ENCODE measurements at regions not wholly inside any gene's neighbourhood (a gene's known extent, or its start where the extent isn't known, plus 50 kb on each side); places are given as distances from the start of the nearest gene placed in this dataset.
"Not testable (repeated sequence)": the region's sequence is repeated elsewhere in the genome, so short reads cannot be mapped to it uniquely, and the experiment has no call there.

- not testable (repeated sequence) for TF ChIP-seq CTCF, POLR2AphosphoS5 (IDR thresholded peaks at IDR 0.05)
Observed at GRCh38 chr2:87679950-87680349, 67.9 kb upstream of the PLGLB2 start.
